ENCODE measurements at regions not wholly inside any gene's neighbourhood (a gene's known extent, or its start where the extent isn't known, plus 50 kb on each side); places are given as distances from the start of the nearest gene placed in this dataset.

- no peak for DNase-seq (ENCODE audit: low read depth, low spot score)
- H3K4me3 ChIP-seq (ENCODE audit: low read depth, low read length) = no peak overlapping the region
- CTCF ChIA-PET = interaction anchor here (1.2 kb wide), 1 partner anchor 8 kb away, joined by 3 read pairs; no protein-coding TSS in a partner anchor
- POLR2A ChIA-PET = no interaction called here
- no peak for TF ChIP-seq CTCF (IDR thresholded peaks at IDR 0.05; ENCODE audit: insufficient read depth, low read length, missing control alignments)
These were observed 51.3 kb upstream of the GRIA1 start for GRCh38 chr5:153439130-153439529.
